ENCODE measurements at regions not wholly inside any gene's neighbourhood (a gene's known extent, or its start where the extent isn't known, plus 50 kb on each side); places are given as distances from the start of the nearest gene placed in this dataset.

GRCh38 chr14:48504921-48505320 lies 829.5 kb upstream of the MDGA2 start:
- no peak overlapping the region for H2BK120ac ChIP-seq (ENCODE audit: insufficient read depth, low read length, poor library complexity)
- H2AFZ ChIP-seq (ENCODE audit: insufficient read depth, low read length, poor library complexity), result no peak overlapping the region
- H3K14ac ChIP-seq (ENCODE audit: low read length), result no peak overlapping the region
- no peak overlapping the region for H3K4me2 ChIP-seq (ENCODE audit: low read length)
- H4K8ac ChIP-seq (ENCODE audit: low read depth, low read length), result no peak overlapping the region
- no peak overlapping the region for H3K9ac ChIP-seq (ENCODE audit: low read length)
- no peak overlapping the region for H3K4me3 ChIP-seq (ENCODE audit: low read depth, low read length)
- H3K27ac ChIP-seq (ENCODE audit: low read depth, low read length), result no peak overlapping the region
- H2BK12ac ChIP-seq (ENCODE audit: low read length), result no peak overlapping the region
- WGBS (ENCODE audit: extremely low coverage, insufficient coverage, insufficient read length), result no CpG with 5 or more reads among the region's 4 CpGs
- no peak overlapping the region for H3K18ac ChIP-seq (ENCODE audit: low read length)
- H2AK5ac ChIP-seq (ENCODE audit: low read length), result no peak overlapping the region
- H3K9me3 ChIP-seq (ENCODE audit: insufficient read depth, low read depth, low read length), result no peaks in the 10 kb centered on the region
- no peaks in the 10 kb centered on the region for H3K4me1 ChIP-seq (ENCODE audit: control insufficient read depth in 1 of 2, insufficient read depth in 2 of 2, low read length in 2 of 2)
- no peaks in the 10 kb centered on the region for H3K79me1 ChIP-seq (ENCODE audit: low read length)
- H4K12ac ChIP-seq (ENCODE audit: low read depth, low read length), result no peak overlapping the region
- H3K36me3 ChIP-seq (ENCODE audit: control insufficient read depth in 1 of 2, insufficient read depth in 2 of 2, low read length in 2 of 2), result no peaks in the 10 kb centered on the region
- H3K23ac ChIP-seq (ENCODE audit: low read length), result no peak overlapping the region
- no peaks in the 10 kb centered on the region for H3K79me2 ChIP-seq (ENCODE audit: control insufficient read depth, insufficient read depth, low read length, poor library complexity)
- H2BK5ac ChIP-seq (ENCODE audit: low read depth, low read length, poor library complexity), result no peak overlapping the region
- no peak overlapping the region for H4K91ac ChIP-seq (ENCODE audit: low read depth, low read length)
- H3K4ac ChIP-seq (ENCODE audit: low read depth, low read length), result no peak overlapping the region
- DNase-seq, result no peak
- H3K27me3 ChIP-seq (ENCODE audit: insufficient read depth, low read length), result no peaks in the 10 kb centered on the region

- H3K79me2 ChIP-seq (ENCODE audit: control insufficient read depth, insufficient read depth, low read length, poor library complexity), result no peaks in the 10 kb centered on the region
- H3K79me1 ChIP-seq (ENCODE audit: low read length), result no peaks in the 10 kb centered on the region
- H3K23ac ChIP-seq (ENCODE audit: low read length), result no peak overlapping the region
- H3K4me2 ChIP-seq (ENCODE audit: low read length), result no peak overlapping the region
- no peak overlapping the region for H3K9ac ChIP-seq (ENCODE audit: low read length)
- H2BK120ac ChIP-seq (ENCODE audit: insufficient read depth, low read length, poor library complexity), result no peak overlapping the region
- no peak overlapping the region for H2AFZ ChIP-seq (ENCODE audit: insufficient read depth, low read length, poor library complexity)
- H4K8ac ChIP-seq (ENCODE audit: low read depth, low read length), result no peak overlapping the region
- no peaks in the 10 kb centered on the region for H3K4me1 ChIP-seq (ENCODE audit: control insufficient read depth in 1 of 2, insufficient read depth in 2 of 2, low read length in 2 of 2)
- no peak overlapping the region for H4K91ac ChIP-seq (ENCODE audit: low read depth, low read length)
- H3K18ac ChIP-seq (ENCODE audit: low read length), result no peak overlapping the region
- H3K27ac ChIP-seq (ENCODE audit: low read depth, low read length), result no peak overlapping the region
- no peak overlapping the region for H3K4me3 ChIP-seq (ENCODE audit: low read depth, low read length)
- H4K12ac ChIP-seq (ENCODE audit: low read depth, low read length), result no peak overlapping the region
- no peak overlapping the region for H2BK5ac ChIP-seq (ENCODE audit: low read depth, low read length, poor library complexity)
- H3K27me3 ChIP-seq (ENCODE audit: insufficient read depth, low read length), result no peaks in the 10 kb centered on the region
- H3K9me3 ChIP-seq (ENCODE audit: insufficient read depth, low read depth, low read length), result no peaks in the 10 kb centered on the region
- no CpG with 5 or more reads among the region's 4 CpGs for WGBS (ENCODE audit: extremely low coverage, insufficient coverage, insufficient read length)
- H2BK12ac ChIP-seq (ENCODE audit: low read length), result no peak overlapping the region
- no peak overlapping the region for H3K4ac ChIP-seq (ENCODE audit: low read depth, low read length)
- H2AK5ac ChIP-seq (ENCODE audit: low read length), result no peak overlapping the region
- no peak overlapping the region for H3K14ac ChIP-seq (ENCODE audit: low read length)
- peak in 1 of 2 donors; percentile 67 for DNase-seq
- H3K36me3 ChIP-seq (ENCODE audit: control insufficient read depth in 1 of 2, insufficient read depth in 2 of 2, low read length in 2 of 2), result no peaks in the 10 kb centered on the region
Observed at GRCh38 chr14:48490756-48491155, 815.4 kb upstream of the MDGA2 start.

GRCh38 chr14:48473944-48474343 lies 798.5 kb upstream of the MDGA2 start:
- H3K79me1 ChIP-seq (ENCODE audit: low read length), result no peaks in the 10 kb centered on the region
- no peak overlapping the region for H3K4me3 ChIP-seq (ENCODE audit: low read depth, low read length)
- WGBS (ENCODE audit: extremely low coverage, insufficient coverage, insufficient read length), result no CpG with 5 or more reads among the region's 1 CpG

GRCh38 chr14:48456051-48456450 lies 780.6 kb upstream of the MDGA2 start:
- H2BK12ac ChIP-seq (ENCODE audit: low read length), result no peak overlapping the region

More at GRCh38 chr14:48473944-48474343, 798.5 kb upstream of the MDGA2 start:
- H2BK5ac ChIP-seq (ENCODE audit: low read depth, low read length, poor library complexity), result no peak overlapping the region
- H3K27ac ChIP-seq (ENCODE audit: low read depth, low read length), result no peak overlapping the region
- no peaks in the 10 kb centered on the region for H3K4me1 ChIP-seq (ENCODE audit: control insufficient read depth in 1 of 2, insufficient read depth in 2 of 2, low read length in 2 of 2)
- no peaks in the 10 kb centered on the region for H3K36me3 ChIP-seq (ENCODE audit: control insufficient read depth in 1 of 2, insufficient read depth in 2 of 2, low read length in 2 of 2)
- H3K79me2 ChIP-seq (ENCODE audit: control insufficient read depth, insufficient read depth, low read length, poor library complexity), result no peaks in the 10 kb centered on the region
- no peak overlapping the region for H3K4me2 ChIP-seq (ENCODE audit: low read length)
- no peak overlapping the region for H3K18ac ChIP-seq (ENCODE audit: low read length)
- no peak overlapping the region for H2AK5ac ChIP-seq (ENCODE audit: low read length)
- DNase-seq, result no peak
- H3K23ac ChIP-seq (ENCODE audit: low read length), result no peak overlapping the region
- H3K9me3 ChIP-seq (ENCODE audit: insufficient read depth, low read depth, low read length), result no peaks in the 10 kb centered on the region
- no peak overlapping the region for H3K9ac ChIP-seq (ENCODE audit: low read length)
- H4K8ac ChIP-seq (ENCODE audit: low read depth, low read length), result no peak overlapping the region
- H2BK120ac ChIP-seq (ENCODE audit: insufficient read depth, low read length, poor library complexity), result no peak overlapping the region
- H3K4ac ChIP-seq (ENCODE audit: low read depth, low read length), result no peak overlapping the region
- H3K27me3 ChIP-seq (ENCODE audit: insufficient read depth, low read length), result no peaks in the 10 kb centered on the region
- H4K91ac ChIP-seq (ENCODE audit: low read depth, low read length), result no peak overlapping the region
- H2BK12ac ChIP-seq (ENCODE audit: low read length), result no peak overlapping the region
- H4K12ac ChIP-seq (ENCODE audit: low read depth, low read length), result no peak overlapping the region
- H3K14ac ChIP-seq (ENCODE audit: low read length), result no peak overlapping the region
- H2AFZ ChIP-seq (ENCODE audit: insufficient read depth, low read length, poor library complexity), result no peak overlapping the region

More at GRCh38 chr14:48456051-48456450, 780.6 kb upstream of the MDGA2 start:
- H3K14ac ChIP-seq (ENCODE audit: low read length), result no peak overlapping the region
- no peak for DNase-seq
- H3K23ac ChIP-seq (ENCODE audit: low read length), result no peak overlapping the region
- H3K27ac ChIP-seq (ENCODE audit: low read depth, low read length), result no peak overlapping the region
- no peak overlapping the region for H2AK5ac ChIP-seq (ENCODE audit: low read length)
- H4K91ac ChIP-seq (ENCODE audit: low read depth, low read length), result no peak overlapping the region
- H3K4ac ChIP-seq (ENCODE audit: low read depth, low read length), result no peak overlapping the region
- no peak overlapping the region for H3K4me3 ChIP-seq (ENCODE audit: low read depth, low read length)
- no peak overlapping the region for H3K9ac ChIP-seq (ENCODE audit: low read length)
- H2BK120ac ChIP-seq (ENCODE audit: insufficient read depth, low read length, poor library complexity), result no peak overlapping the region
- H3K4me2 ChIP-seq (ENCODE audit: low read length), result no peak overlapping the region
- H3K79me2 ChIP-seq (ENCODE audit: control insufficient read depth, insufficient read depth, low read length, poor library complexity), result no peaks in the 10 kb centered on the region
- no peak overlapping the region for H2AFZ ChIP-seq (ENCODE audit: insufficient read depth, low read length, poor library complexity)
- H3K4me1 ChIP-seq (ENCODE audit: control insufficient read depth in 1 of 2, insufficient read depth in 2 of 2, low read length in 2 of 2), result no peaks in the 10 kb centered on the region
- H3K9me3 ChIP-seq (ENCODE audit: insufficient read depth, low read depth, low read length), result no peaks in the 10 kb centered on the region
- H3K36me3 ChIP-seq (ENCODE audit: control insufficient read depth in 1 of 2, insufficient read depth in 2 of 2, low read length in 2 of 2), result no peaks in the 10 kb centered on the region
- no peak overlapping the region for H3K18ac ChIP-seq (ENCODE audit: low read length)
- H3K79me1 ChIP-seq (ENCODE audit: low read length), result no peaks in the 10 kb centered on the region
- no peak overlapping the region for H2BK5ac ChIP-seq (ENCODE audit: low read depth, low read length, poor library complexity)
- no peak overlapping the region for H4K12ac ChIP-seq (ENCODE audit: low read depth, low read length)
- H4K8ac ChIP-seq (ENCODE audit: low read depth, low read length), result no peak overlapping the region
- no peaks in the 10 kb centered on the region for H3K27me3 ChIP-seq (ENCODE audit: insufficient read depth, low read length)
